Ureter (tissue), 1 donor: ENCODE measurements at regions not wholly inside any gene's neighbourhood (a gene's known extent, or its start where the extent isn't known, plus 50 kb on each side); places are given as distances from the start of the nearest gene placed in this dataset.
"Not testable (repeated sequence)": the region's sequence is repeated elsewhere in the genome, so short reads cannot be mapped to it uniquely, and the experiment has no call there.

ENCODE experiments used
- DNase-seq: peaks from one replicate; pipeline ENCODE4 v3.0.0-alpha.2; 2020; ENCODE audit warnings: low spot score
- donor health status: DM: yes; HTN: yes; CAD: no.

DNA sequence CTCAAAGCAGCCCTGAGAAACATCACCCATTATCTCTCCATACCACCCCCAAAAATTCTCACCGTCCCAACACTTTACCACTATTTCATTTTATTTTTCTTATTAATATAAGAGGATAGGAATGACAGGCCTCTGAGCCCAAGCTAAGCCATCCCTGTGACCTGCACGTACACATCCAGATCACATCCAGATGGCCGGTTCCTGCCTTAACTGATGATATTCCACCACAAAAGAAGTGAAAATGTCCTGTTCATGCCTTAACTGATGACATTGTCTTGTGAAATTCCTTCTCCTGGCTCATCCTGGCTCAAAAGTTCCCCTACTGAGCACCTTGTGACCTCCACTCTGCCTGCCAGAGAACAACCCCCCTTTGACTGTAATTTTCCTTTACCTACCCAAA lies 1802.9 kb upstream of the PCDH20 start:
- DNase-seq = not testable (repeated sequence)

DNA sequence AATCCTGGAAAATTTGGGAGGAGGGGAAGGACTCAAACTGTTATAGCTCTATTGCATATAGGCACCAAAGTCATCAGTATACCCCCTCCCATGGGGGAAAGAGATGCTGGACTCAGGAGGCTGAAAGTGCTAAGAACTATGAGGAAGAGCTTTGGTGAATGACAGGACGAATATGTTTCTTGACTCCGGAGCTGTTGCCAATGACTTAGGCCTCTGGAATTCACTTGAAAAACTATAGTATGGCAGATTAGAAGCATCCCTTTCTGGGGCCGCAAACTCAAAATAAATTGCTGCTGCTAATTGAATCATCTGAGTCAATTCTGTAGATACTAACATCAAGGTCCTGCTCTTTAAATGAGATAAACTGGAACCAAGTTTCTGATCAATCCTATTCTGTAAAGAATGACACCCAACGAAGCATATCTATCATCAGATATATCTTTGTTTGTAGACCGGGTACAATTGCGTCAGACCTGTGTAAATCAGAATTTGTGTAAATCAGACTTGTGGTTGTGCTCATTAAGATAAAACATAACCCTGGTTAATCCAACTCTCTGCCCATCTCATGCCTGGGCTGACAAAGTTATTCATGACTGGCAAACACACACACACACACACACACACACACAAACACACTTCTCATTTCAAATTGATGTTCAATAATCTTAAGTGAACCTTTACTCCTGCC lies 1793.8 kb upstream of the PCDH20 start:
- DNase-seq = no peak

DNA sequence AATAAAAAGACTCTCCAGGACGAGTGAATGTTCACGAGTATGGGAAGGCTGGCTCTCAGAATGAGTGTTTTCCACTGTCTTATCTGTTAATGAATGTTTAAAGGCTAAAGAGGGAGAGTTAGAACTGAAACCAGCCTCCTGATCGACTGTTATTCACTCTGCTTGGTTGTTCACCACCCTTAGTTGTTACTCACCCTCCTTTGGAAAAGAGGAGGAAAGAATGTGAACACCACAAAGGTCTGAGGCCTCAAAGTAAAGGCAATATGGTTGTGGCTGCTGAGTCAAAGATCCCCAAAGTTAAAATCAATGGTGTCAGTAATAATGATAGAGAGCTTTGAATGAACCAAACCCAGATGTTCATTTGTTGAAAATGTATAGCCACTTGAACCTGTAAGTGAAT lies 1793.2 kb upstream of the PCDH20 start:
- no peak for DNase-seq

DNA sequence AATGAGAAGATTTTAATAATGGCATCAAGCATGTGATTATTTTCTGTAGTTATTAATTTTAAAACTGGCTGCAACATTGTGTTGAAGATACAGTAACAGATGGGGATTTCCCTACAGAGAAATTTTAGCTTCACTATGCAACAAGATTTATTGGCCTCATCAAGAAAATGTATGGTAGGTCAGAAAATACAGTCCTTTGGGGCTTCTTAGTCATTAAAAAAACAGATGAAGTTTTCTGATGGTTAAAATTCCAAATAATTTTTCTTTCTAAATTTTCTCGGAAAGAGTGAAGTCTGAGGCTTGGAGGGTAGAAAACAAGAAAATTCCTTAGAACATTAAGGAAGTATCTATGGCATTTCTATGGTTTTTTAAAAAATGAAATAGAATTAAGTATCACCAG lies 1790.8 kb upstream of the PCDH20 start:
- no peak for DNase-seq

DNA sequence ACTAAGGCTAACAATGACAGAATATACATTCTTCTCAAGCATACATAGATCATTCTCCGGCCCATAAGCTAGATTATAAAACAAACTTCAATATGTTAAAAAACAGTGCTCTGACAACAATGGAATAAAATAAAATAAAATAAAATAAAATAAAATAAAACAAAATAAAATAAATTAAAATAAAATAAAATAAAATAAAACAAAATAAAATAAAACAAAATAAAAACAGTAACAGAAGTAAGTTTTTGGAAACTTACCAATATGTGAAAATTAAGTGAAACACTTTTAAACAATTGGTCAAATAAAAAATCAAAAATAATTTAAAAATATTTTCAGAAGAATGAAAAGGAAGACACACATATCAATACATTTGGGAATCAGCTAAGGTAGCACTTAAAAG lies 1785.8 kb upstream of the PCDH20 start:
- DNase-seq = no peak

DNA sequence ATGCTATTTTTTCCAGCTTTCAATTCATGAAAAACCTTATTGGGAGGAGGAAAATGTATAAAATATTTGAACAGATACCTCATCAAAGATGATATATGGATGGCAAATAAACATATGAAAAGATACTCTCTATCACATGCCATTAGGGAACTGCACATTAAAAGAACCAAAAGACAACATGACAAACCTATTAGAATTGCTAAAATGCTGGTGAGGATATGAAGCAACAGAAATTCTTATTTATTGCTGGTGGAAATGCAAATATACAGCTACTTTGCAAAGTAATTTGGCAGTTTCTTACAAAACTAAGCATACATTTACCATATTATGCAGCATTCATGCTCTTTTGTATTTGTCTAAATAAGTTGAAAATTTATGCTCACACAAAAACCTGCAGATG lies 1783.9 kb upstream of the PCDH20 start:
- DNase-seq = no peak

- no peak for DNase-seq
These were observed 1782.4 kb upstream of the PCDH20 start for GRCh38 chr13:63198071-63198470.

DNA sequence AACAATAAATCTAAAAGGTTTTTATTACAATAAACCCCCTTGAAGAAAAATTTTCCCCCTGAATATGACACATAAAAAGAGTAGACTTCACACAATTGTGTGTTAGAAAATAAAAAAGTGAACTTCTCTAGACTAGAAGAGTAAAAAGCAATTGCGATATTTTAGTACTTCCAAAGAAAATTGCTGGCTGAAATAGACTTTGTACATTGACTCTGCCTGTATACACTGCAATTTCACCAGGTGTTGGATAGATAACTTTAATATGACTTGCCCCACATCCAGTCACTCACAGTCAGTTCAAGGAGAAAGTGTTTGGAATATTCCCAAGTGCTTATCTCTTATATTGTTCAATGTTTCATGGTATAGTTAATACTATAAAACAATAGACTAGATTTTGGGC lies 1780.1 kb upstream of the PCDH20 start:
- no peak for DNase-seq

GRCh38 chr13:63190742-63191141 lies 1775.1 kb upstream of the PCDH20 start:
- DNase-seq = no peak

DNA sequence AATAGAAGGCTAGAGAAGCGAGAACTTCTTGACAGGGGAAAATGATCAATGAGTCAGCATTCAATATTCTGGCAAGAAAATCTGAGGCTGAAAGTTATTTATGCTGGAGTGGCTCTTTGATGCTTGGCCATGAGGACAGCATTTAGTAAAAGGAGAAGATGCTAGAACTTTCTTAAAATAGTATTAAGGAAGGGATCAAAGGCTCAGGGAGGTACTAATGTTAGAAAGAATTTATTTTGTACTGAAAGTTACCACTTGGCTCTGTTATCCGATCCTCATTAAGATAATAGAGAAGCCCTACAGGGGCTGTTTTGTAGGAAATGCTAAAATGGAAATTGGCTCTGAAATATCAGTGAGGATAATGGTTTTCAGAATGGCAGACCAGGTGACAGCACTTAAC lies 1774.6 kb upstream of the PCDH20 start:
- no peak for DNase-seq

DNA sequence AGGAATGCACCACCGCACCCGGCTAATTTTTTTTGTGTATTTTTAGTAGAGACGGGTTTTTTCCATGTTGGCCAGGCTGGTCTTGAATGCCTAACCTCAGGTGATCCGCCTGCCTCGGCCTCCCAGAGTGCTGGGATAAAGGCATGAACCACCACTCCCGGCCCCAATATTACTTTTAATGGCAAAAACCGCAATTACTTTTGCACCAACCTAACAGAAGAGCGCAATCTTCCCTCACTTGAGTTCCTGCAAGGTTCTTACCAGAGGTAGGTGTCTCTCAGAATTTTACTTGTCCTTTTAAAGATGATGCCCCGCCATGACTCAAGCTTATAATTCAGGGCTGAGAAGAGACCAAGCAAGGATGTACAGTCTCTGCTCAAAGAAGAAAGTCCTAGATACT lies 1774.1 kb upstream of the PCDH20 start:
- no peak for DNase-seq

DNA sequence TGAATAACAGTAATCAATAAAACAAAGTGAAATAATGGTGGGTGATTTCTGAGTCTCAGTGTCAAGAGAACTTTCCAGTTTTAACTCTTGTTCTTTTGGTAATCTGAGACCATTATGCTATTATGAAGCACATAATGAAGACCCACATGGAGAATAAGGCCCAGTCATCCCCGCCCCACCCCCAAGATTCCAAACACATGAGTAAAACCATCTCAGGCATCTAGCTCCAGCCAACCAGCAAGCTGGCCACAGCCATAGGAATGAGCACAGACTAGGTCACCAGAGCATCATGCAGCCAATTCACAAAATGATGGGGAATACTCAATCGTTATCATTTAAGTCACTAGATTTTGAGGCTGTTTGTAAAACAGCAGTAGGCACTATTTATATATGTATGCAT lies 1769.0 kb upstream of the PCDH20 start:
- no peak for DNase-seq

DNA sequence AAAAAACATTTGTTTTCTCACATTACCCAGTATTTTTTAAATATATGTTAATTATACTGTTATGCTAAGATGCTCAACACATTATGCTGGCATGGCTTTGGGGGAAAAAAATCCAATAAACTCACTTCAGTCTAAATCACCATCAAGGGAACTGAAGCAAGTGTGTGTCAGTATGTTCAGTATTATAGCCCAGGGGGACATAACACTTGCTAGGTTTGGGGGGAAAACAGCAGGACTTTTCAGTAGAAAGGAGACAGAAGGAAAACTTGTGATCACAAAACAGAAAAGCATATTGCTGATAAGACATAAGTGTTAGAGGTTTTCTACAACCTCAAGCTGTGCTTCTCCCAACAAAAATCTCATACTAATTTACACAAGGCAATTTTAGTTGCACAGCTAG lies 1759.9 kb upstream of the PCDH20 start:
- DNase-seq = no peak

- DNase-seq = no peak
These were observed 1752.2 kb upstream of the PCDH20 start for GRCh38 chr13:63167699-63168337.

DNA sequence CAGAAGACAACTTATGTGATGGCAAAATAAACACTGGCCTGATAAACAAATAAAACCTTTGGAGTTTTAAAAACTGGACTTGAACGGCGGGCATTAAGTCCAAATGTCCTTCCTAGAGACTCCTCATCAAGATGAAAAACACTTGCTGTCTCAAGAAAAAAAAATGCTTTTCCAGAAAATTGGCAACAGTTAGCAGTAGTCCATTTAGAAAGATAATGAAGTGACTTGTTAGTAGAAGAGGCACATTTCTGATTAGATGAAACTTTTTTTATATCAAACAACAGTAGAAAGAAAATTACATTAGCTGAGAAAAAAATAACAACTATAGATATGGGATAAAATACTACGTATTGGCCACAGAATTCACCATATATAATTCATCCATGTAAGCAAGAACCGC lies 1750.7 kb upstream of the PCDH20 start:
- no peak for DNase-seq

- no peak for DNase-seq
These were observed 1748.3 kb upstream of the PCDH20 start for GRCh38 chr13:63163903-63164302.

DNA sequence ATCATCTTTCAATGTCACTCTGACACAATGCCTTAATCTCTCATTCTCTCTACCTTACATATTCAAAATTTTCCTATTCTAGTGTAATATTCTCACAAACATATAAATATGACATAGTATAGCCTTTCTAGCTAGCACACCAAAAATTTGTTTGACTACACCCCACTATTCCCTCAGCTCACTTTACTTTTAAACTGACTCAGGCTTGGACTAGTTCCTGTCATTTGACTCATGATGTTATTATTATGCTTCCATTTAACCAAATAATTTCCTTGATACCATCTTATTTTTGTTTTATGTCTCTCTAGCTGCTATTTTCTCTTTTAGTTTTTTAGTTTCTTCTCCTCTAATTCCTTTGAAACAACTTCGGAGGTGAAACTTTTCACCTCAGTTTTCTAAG lies 1745.6 kb upstream of the PCDH20 start:
- no peak for DNase-seq

- no peak for DNase-seq
These were observed 1741.2 kb upstream of the PCDH20 start for GRCh38 chr13:63156816-63157215.

DNA sequence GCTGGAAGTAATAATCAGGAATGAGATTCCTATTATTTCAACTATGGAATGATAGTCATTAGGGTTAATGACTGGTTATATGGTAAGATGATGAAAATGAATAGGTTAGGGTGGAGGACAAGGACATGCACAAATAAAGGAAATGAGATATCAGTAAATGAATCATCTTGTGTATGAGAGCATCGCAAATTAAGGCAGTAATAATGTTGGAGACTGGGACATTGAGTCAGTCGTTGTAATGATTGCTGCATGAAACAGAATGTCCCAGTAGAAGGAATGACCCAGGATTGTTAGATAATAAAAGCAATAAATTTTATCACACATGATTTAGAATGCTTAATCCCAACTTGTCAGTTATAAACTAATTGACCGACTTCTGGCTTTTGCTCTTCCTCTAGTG lies 1733.7 kb upstream of the PCDH20 start:
- DNase-seq = no peak

DNA sequence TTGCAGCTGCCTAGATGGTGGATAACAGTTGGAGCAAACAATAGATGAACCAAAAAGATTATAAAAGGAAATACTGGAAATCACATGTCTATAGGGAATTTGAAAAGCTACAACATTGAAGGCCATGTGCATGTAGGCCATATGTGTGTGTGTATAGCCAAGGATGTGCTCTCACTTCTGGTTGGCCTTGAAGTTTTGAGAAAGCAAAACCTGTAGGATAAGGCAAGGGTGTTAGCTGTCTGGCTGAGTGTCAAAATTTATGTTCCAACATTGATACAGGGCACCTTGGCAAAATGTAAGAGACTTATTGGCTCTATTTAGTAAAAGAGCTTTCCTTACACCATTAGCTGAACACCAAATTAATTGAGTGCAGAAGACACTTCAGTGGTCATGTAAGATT lies 1723.6 kb upstream of the PCDH20 start:
- DNase-seq = no peak

GRCh38 chr13:63129995-63130394 lies 1714.3 kb upstream of the PCDH20 start:
- DNase-seq = no peak

GRCh38 chr13:63128716-63129115 lies 1713.1 kb upstream of the PCDH20 start:
- no peak for DNase-seq

DNA sequence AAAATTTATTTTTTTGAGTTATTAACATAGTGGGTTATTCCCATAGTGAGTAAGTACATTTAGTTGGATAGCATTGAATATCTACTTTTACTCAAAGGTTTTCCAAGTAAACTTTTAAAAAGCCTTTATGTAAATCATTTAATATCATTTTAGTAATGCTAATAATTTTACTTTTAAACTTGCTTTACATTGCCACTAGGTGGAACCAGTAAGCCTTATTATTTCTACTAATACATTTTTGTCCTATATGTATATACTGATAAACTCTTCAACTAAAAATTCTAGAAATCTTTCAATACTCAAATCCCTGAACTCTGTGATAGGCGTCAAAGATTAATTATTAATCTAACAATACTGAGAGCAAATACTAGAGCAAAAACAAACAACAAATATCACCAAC lies 1709.2 kb upstream of the PCDH20 start:
- DNase-seq = no peak

DNA sequence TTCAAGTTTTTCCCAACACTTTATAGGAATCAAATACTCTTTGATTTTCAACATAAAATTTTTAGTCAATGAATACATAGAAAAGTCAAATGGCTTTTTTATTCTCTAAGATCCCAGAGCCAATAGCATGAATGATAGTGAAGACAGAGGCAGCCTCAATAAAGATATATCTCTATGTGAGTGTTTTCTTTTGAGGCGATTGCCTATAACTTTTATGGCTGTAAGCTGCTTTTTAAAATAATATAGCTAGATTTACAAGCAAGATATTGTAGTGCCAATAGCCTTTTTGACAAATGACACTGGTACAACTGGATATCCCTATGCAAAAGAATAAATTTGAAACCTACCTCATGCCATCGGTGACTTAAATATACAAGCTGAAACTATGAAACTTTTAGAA lies 1705.2 kb upstream of the PCDH20 start:
- DNase-seq = no peak
